WTC11 (cell line): ENCODE measurements at regions not wholly inside any gene's neighbourhood (a gene's known extent, or its start where the extent isn't known, plus 50 kb on each side); places are given as distances from the start of the nearest gene placed in this dataset.
"Not testable (repeated sequence)": the region's sequence is repeated elsewhere in the genome, so short reads cannot be mapped to it uniquely, and the experiment has no call there.

ENCODE experiments used
- ATAC-seq: fragments of 200-7000 bp; cut with Tn5 transposase; 2 replicates; pipeline ENCODE4 v1.10.0; 2021; ENCODE audit warnings: mild to moderate bottlenecking, moderate library complexity
- CTCF ChIA-PET: fragments of 300-600 bp; sonication (Branson Sonifier 250); formaldehyde crosslinking; loops from one replicate; lab custom pipeline; 2021; ENCODE audit warnings: antibody characterized with exemption; lab: Charles Lee
- POLR2A ChIA-PET: fragments of 350-600 bp; sonication (Branson Sonifier 250); formaldehyde crosslinking; loops from one replicate; lab custom pipeline; 2021; ENCODE audit warnings: antibody characterized with exemption; lab: Charles Lee
- DNase-seq: peaks from one replicate; pipeline ENCODE4 v3.0.0; 2021; ENCODE audit warnings: low spot score
- H3K27ac Mint-ChIP-seq: 2 replicates; pipeline ENCODE4 v1.8.0; 2021; ENCODE audit warnings: mixed read lengths
- H3K27me3 Mint-ChIP-seq: 2 replicates; pipeline ENCODE4 v1.8.0; 2021; ENCODE audit warnings: low read depth, mild to moderate bottlenecking, moderate library complexity, mixed read lengths
- H3K36me3 Mint-ChIP-seq: 2 replicates; pipeline ENCODE4 v1.8.0; 2021; ENCODE audit warnings: mixed read lengths
- H3K4me1 Mint-ChIP-seq: 2 replicates; pipeline ENCODE4 v1.8.0; 2022; ENCODE audit warnings: mixed read lengths
- H3K4me3 Mint-ChIP-seq: 2 replicates; pipeline ENCODE4 v1.8.0; 2021; ENCODE audit warnings: mild to moderate bottlenecking, moderate library complexity, mixed read lengths
- H3K9me3 Mint-ChIP-seq: 2 replicates; pipeline ENCODE4 v1.8.0; 2021; ENCODE audit warnings: mixed read lengths
- ATF6 ChIP-seq: sonication (generic); formaldehyde crosslinking; IDR thresholded peaks from 2 replicates; pipeline ENCODE4 v1.8.1; 2023; ENCODE audit warnings: mild to moderate bottlenecking, missing genetic modification reagents
- EMX1 ChIP-seq: fragments of 250-450 bp; sonication (Bioruptor Pico); IDR thresholded peaks from 2 replicates; pipeline ENCODE4 v1.8.0; 2021; ENCODE audit warnings: mild to moderate bottlenecking
- GRHL2 ChIP-seq: fragments of 250-450 bp; sonication (Bioruptor Pico); IDR thresholded peaks from 2 replicates; pipeline ENCODE4 v1.8.0; 2022; ENCODE audit warnings: mild to moderate bottlenecking, moderate library complexity; ENCODE audit not compliant: insufficient replicate concordance, severe bottlenecking
- GTF2I ChIP-seq: fragments of 250-450 bp; sonication (Bioruptor Pico); conservative IDR thresholded peaks from 2 replicates; pipeline ENCODE4 v1.4.0; 2021; ENCODE audit warnings: mild to moderate bottlenecking
- HMGA2 ChIP-seq: fragments of 250-450 bp; sonication (Bioruptor Pico); IDR thresholded peaks from 2 replicates; pipeline ENCODE4 v1.4.0; 2021; ENCODE audit warnings: mild to moderate bottlenecking, moderate library complexity
- MAX ChIP-seq: sonication (generic); formaldehyde crosslinking; IDR thresholded peaks from 2 replicates; pipeline ENCODE4 v1.8.0; 2022; ENCODE audit warnings: mild to moderate bottlenecking, missing genetic modification reagents
- MXD4 ChIP-seq: fragments of 250-450 bp; sonication (Bioruptor Pico); IDR thresholded peaks from 2 replicates; pipeline ENCODE4 v1.8.0; 2021; ENCODE audit warnings: mild to moderate bottlenecking, moderate library complexity, borderline replicate concordance
- NFATC4 ChIP-seq: fragments of 250-450 bp; sonication (Bioruptor Pico); IDR thresholded peaks from 2 replicates; pipeline ENCODE4 v1.9.0; 2021; ENCODE audit warnings: mild to moderate bottlenecking
- NFE2L1 ChIP-seq: sonication (generic); formaldehyde crosslinking; IDR thresholded peaks from 2 replicates; pipeline ENCODE4 v1.8.1; 2023; ENCODE audit warnings: missing genetic modification reagents
- ZBTB21 ChIP-seq: sonication (generic); formaldehyde crosslinking; IDR thresholded peaks from 2 replicates; pipeline ENCODE4 v1.8.1; 2023; ENCODE audit warnings: mild to moderate bottlenecking, missing genetic modification reagents, borderline replicate concordance
- ZMAT4 ChIP-seq: fragments of 250-450 bp; sonication (Bioruptor Pico); IDR thresholded peaks from 2 replicates; pipeline ENCODE4 v1.9.0; 2021; ENCODE audit warnings: mild to moderate bottlenecking
- ZNF219 ChIP-seq: sonication (generic); formaldehyde crosslinking; IDR thresholded peaks from 2 replicates; pipeline ENCODE4 v1.8.0; 2023; ENCODE audit warnings: missing genetic modification reagents, mild to moderate bottlenecking, borderline replicate concordance
- ZNF263 ChIP-seq: sonication (generic); formaldehyde crosslinking; IDR thresholded peaks from 2 replicates; pipeline ENCODE4 v1.8.1; 2022; ENCODE audit warnings: low read depth, mild to moderate bottlenecking, moderate library complexity, missing genetic modification reagents
- ZNF396 ChIP-seq: fragments of 250-450 bp; sonication (Bioruptor Pico); IDR thresholded peaks from 2 replicates; pipeline ENCODE4 v1.8.0; 2021; ENCODE audit warnings: mild to moderate bottlenecking, moderate library complexity, borderline replicate concordance
- ZNF532 ChIP-seq: fragments of 250-450 bp; sonication (Bioruptor Pico); IDR thresholded peaks from 2 replicates; pipeline ENCODE4 v1.9.0; 2021; ENCODE audit warnings: mild to moderate bottlenecking, borderline replicate concordance
- ZSCAN18 ChIP-seq: fragments of 250-450 bp; sonication (Bioruptor Pico); IDR thresholded peaks from 2 replicates; pipeline ENCODE4 v2.1.2; 2022; ENCODE audit warnings: mild to moderate bottlenecking, moderate library complexity
- TF ChIP-seq, protein P1 (sequence below): sonication (generic); formaldehyde crosslinking; IDR thresholded peaks from 2 replicates; pipeline ENCODE4 v1.8.1; 2022; ENCODE audit warnings: missing genetic modification reagents, borderline replicate concordance
- TF ChIP-seq, protein P2 (sequence below): sonication (generic); formaldehyde crosslinking; IDR thresholded peaks from 2 replicates; pipeline ENCODE4 v1.8.0; 2023; ENCODE audit warnings: missing genetic modification reagents

DNA sequence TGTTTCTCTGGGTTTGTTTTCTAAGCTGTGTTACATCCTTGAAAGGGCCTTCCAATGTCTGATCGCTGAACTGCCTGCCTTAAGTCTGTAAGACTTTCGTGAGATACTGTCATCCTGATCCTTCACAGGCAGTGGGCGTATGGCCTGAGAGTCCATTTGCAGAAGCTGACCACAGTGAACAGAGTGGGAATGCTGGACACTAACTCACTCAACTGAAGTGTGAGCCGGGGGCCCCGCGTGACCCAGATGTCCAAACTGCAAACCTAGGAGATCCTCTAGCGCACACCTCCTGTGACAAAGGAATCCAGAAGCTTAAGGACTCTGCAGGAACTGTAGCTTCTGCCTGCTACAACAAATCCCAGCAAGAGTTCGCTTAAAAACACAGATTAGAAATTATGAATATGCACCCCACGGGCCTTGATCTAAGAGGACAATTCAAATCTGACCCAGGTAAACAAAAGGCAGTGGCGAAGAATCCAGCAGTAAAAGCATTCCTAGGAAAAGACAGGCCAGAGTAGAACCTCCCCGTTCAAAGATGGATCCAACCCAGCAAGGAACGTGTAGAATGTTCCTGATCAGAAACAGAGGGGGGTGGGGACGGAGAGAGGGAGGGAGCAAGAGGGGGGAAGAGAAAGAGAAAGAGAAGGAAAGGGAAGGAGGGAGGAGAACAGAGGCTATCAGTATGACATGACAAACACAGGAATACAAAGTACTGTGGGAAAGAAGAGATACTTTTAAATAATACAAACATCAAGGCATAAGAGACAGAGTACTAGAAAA is 135.0 kb upstream of the AFDN start (continued):
- TF ChIP-seq, protein P1, sequence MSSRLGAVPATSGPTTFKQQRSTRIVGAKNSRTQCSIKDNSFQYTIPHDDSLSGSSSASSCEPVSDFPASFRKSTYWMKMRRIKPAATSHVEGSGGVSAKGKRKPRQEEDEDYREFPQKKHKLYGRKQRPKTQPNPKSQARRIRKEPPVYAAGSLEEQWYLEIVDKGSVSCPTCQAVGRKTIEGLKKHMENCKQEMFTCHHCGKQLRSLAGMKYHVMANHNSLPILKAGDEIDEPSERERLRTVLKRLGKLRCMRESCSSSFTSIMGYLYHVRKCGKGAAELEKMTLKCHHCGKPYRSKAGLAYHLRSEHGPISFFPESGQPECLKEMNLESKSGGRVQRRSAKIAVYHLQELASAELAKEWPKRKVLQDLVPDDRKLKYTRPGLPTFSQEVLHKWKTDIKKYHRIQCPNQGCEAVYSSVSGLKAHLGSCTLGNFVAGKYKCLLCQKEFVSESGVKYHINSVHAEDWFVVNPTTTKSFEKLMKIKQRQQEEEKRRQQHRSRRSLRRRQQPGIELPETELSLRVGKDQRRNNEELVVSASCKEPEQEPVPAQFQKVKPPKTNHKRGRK (CRISPR knock-in tag): no peak
- no peak for TF ChIP-seq NFATC4 (CRISPR knock-in tag)
- TF ChIP-seq ZSCAN18 (CRISPR knock-in tag): no peak
- no peak for TF ChIP-seq HMGA2 (CRISPR knock-in tag)
- TF ChIP-seq EMX1 (CRISPR knock-in tag): no peak
- TF ChIP-seq GRHL2 (CRISPR knock-in tag): no peak
- no peak for TF ChIP-seq ZNF396
- TF ChIP-seq ATF6 (CRISPR knock-in tag): no peak
- no peak for TF ChIP-seq NFE2L1 (CRISPR knock-in tag)
- TF ChIP-seq, protein P2, sequence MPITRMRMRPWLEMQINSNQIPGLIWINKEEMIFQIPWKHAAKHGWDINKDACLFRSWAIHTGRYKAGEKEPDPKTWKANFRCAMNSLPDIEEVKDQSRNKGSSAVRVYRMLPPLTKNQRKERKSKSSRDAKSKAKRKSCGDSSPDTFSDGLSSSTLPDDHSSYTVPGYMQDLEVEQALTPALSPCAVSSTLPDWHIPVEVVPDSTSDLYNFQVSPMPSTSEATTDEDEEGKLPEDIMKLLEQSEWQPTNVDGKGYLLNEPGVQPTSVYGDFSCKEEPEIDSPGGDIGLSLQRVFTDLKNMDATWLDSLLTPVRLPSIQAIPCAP (CRISPR knock-in tag): no peak

GRCh38 chr6:167693478-167693877 is 133.2 kb upstream of the AFDN start:
- H3K27me3 Mint-ChIP-seq, ATAC-seq, CTCF ChIA-PET, H3K27ac Mint-ChIP-seq, DNase-seq, H3K4me3 Mint-ChIP-seq, H3K36me3 Mint-ChIP-seq, POLR2A ChIA-PET: not testable (repeated sequence)
- Mint-ChIP-seq H3K9me3 (peaks cover 13% of the 10 kb centered on the region), H3K4me1 (peaks cover 31% of the 10 kb centered on the region)

DNA sequence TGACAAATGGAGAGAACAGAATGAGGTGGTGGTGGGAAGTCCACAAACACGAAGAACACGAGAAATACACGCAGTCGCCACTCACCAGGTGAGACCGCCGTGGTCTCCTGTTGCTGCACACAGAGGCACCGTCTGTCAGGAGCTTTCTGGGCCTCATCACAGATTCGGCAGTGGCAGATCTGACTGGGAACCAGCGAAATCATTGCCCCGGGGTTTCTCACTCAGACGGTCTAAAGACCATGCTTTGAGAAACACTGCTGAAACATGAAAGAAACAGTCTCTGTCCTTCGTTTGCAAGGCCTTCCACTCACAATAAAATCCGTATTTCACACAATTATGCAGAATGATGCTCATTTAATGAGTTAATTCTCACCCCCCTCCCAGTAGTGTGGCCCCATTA is 130.9 kb upstream of the AFDN start:
- ChIA-PET POLR2A (no interaction called here), CTCF (no interaction called here)
- no peak for TF ChIP-seq MXD4 (CRISPR knock-in tag)
- TF ChIP-seq ZNF263 (CRISPR knock-in tag): no peak
- TF ChIP-seq ZNF219 (CRISPR knock-in tag): no peak
- TF ChIP-seq ZNF532 (CRISPR knock-in tag): no peak
- TF ChIP-seq GTF2I: no peak
- TF ChIP-seq, protein P2 (CRISPR knock-in tag): no peak
- no peak for TF ChIP-seq MAX
- TF ChIP-seq GRHL2 (CRISPR knock-in tag): no peak
- no peak for TF ChIP-seq ZBTB21
- TF ChIP-seq ZMAT4 (CRISPR knock-in tag): no peak

More for the DNA sequence above, 130.9 kb upstream of the AFDN start:
- Mint-ChIP-seq H3K27me3 (0 out of 2 replicates have a peak, but pooled peaks cover 2% of the 10 kb centered on the region), H3K36me3 (peaks cover 2% of the 10 kb centered on the region; the same call in 1 of the 2 replicates), H3K27ac (no peak overlapping the region), H3K4me3 (no peak overlapping the region), H3K4me1 (peaks cover 38% of the 10 kb centered on the region), H3K9me3 (peaks cover 13% of the 10 kb centered on the region)
- no peak for ATAC-seq
- DNase-seq: no peak
